Keratinocyte (primary cell): ENCODE measurements at regions not wholly inside any gene's neighbourhood (a gene's known extent, or its start where the extent isn't known, plus 50 kb on each side); places are given as distances from the start of the nearest gene placed in this dataset.

Experiments
- DNase-seq: peaks from one replicate; pipeline ENCODE4 v3.0.0-alpha.2; 2011; ENCODE audit warnings: low read depth, missing footprints, low spot score
- FAIRE-seq: peaks from 2 replicates; lab custom pipeline; 2011; peaks lifted over from hg19 to GRCh38; lab: Jason Lieb, UNC
- H2AFZ ChIP-seq: 2 replicates; pipeline ENCODE4 v1.6.0; 2012; ENCODE audit warnings: low read length, control low read depth, inconsistent platforms; ENCODE audit not compliant: control insufficient read depth
- H3K27ac ChIP-seq: 2 replicates; pipeline ENCODE4 v1.5.1; 2011; ENCODE audit warnings: low read length; ENCODE audit not compliant: control insufficient read depth, insufficient read depth
- H3K27me3 ChIP-seq: 3 replicates; pipeline ENCODE4 v1.6.0; 2011; ENCODE audit warnings: low read length; ENCODE audit not compliant: control insufficient read depth, insufficient read depth; ENCODE audit errors: extremely low read depth
- H3K36me3 ChIP-seq, 2 experiments: 2 replicates in 1 of 2; 3 replicates in 1 of 2; pipeline ENCODE4 v1.5.1; 2011; ENCODE audit warnings: low read length in 2 of 2, mild to moderate bottlenecking in 1 of 2; ENCODE audit not compliant: control insufficient read depth in 2 of 2, insufficient read depth in 2 of 2; ENCODE audit errors: extremely low read depth in 1 of 2
- H3K4me1 ChIP-seq: 3 replicates; pipeline ENCODE4 v1.5.1; 2011; ENCODE audit warnings: low read length; ENCODE audit not compliant: control insufficient read depth, insufficient read depth; ENCODE audit errors: extremely low read depth
- H3K4me2 ChIP-seq: 3 replicates; pipeline ENCODE4 v1.6.0; 2011; ENCODE audit warnings: low read depth, low read length; ENCODE audit not compliant: control insufficient read depth, insufficient read depth; ENCODE audit errors: extremely low read depth
- H3K4me3 ChIP-seq, 3 experiments: fragments of 200-600 bp in 1 of 3; sonication (generic) in 1 of 3; 2 replicates in 2 of 3; 3 replicates in 1 of 3; pipeline ENCODE4 v1.5.1; 2011 to 2016; ENCODE audit warnings: low read length in 3 of 3, mild to moderate bottlenecking in 3 of 3, control low read depth in 2 of 3, inconsistent platforms in 1 of 3, low read depth in 1 of 3, mixed read lengths in 1 of 3, mixed run types in 1 of 3, moderate library complexity in 1 of 3; ENCODE audit not compliant: control insufficient read depth in 2 of 3, insufficient read depth in 2 of 3; ENCODE audit errors: extremely low read depth in 1 of 3
- H3K79me2 ChIP-seq: 2 replicates; pipeline ENCODE4 v1.6.0; 2012; ENCODE audit warnings: low read length; ENCODE audit not compliant: control insufficient read depth, insufficient read depth
- H3K9ac ChIP-seq: 3 replicates; pipeline ENCODE4 v1.6.0; 2011; ENCODE audit warnings: low read length; ENCODE audit not compliant: control insufficient read depth, insufficient read depth; ENCODE audit errors: extremely low read depth
- H3K9me1 ChIP-seq: 3 replicates; pipeline ENCODE4 v1.6.0; 2011; ENCODE audit warnings: low read length; ENCODE audit not compliant: control insufficient read depth, insufficient read depth; ENCODE audit errors: extremely low read depth
- H3K9me3 ChIP-seq: 2 replicates; pipeline ENCODE4 v1.5.1; 2012; ENCODE audit warnings: low read depth, low read length; ENCODE audit not compliant: control insufficient read depth
- H4K20me1 ChIP-seq: 3 replicates; pipeline ENCODE4 v1.6.0; 2011; ENCODE audit warnings: low read length; ENCODE audit not compliant: control insufficient read depth, insufficient read depth; ENCODE audit errors: extremely low read depth
- EZH2 ChIP-seq: IDR thresholded peaks from one replicate; pipeline ENCODE4 v1.6.1; 2012; ENCODE audit warnings: inconsistent platforms, mild to moderate bottlenecking, low read length, moderate library complexity
- dilution Hi-C: fragments of 300-500 bp; cut with MboI; formaldehyde crosslinking; loops from one replicate; pipeline ENCODE4 v1.7.0; 2020; ENCODE audit warnings: low sequenced_read_pairs; ENCODE audit not compliant: extremely low pct_ligation_motif_present
- TF ChIP-seq, protein P1 (sequence below), 3 experiments: IDR thresholded peaks in 1 of 3; conservative IDR thresholded peaks in 1 of 3; optimal IDR thresholded peaks in 1 of 3; 2 replicates in 2 of 3; 3 replicates in 1 of 3; pipeline versions ENCODE3 to v1.5.1; 2011; ENCODE audit warnings: low read length in 3 of 3, mild to moderate bottlenecking in 3 of 3, moderate library complexity in 2 of 3, control low read depth in 1 of 3, inconsistent platforms in 1 of 3; ENCODE audit not compliant: insufficient read depth in 2 of 3; ENCODE audit errors: extremely low read depth in 1 of 3

DNA sequence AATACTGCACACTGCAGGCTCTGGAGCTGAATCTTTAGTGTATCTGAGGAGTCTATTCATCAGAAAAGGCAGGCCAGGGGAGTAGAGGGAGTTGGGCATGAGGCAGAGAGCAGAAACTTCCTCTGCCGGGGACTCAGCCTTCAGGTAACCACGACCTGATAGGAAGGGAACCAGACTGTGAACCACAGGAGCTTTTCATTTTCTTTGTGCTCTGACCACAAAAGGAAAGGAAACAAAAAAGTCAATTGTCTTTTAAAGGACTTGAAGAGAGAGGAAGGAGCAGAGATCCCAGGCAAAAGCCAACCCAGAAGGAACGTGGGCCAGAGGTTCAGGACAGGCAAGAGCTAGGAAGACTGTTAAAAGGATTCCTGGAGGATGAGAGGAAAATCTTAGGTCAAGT, 573.3 kb downstream of the EPHB1 start:
- Histone ChIP-seq H2AFZ (no peak overlapping the region), H3K9ac (no peak overlapping the region), H3K4me2 (no peak overlapping the region), H3K9me1 (no peaks in the 10 kb centered on the region), H3K27ac (no peak overlapping the region), H3K4me1 (no peaks in the 10 kb centered on the region), H3K4me3 (no peak overlapping the region), H3K36me3 (no peaks in the 10 kb centered on the region), H3K79me2 (no peaks in the 10 kb centered on the region), H4K20me1 (no peaks in the 10 kb centered on the region), H3K27me3 (no peaks in the 10 kb centered on the region), H3K9me3 (no peaks in the 10 kb centered on the region)
- FAIRE-seq (no peak), DNase-seq (no peak)
- dilution Hi-C loops: no loop called here
- TF ChIP-seq, protein P1, sequence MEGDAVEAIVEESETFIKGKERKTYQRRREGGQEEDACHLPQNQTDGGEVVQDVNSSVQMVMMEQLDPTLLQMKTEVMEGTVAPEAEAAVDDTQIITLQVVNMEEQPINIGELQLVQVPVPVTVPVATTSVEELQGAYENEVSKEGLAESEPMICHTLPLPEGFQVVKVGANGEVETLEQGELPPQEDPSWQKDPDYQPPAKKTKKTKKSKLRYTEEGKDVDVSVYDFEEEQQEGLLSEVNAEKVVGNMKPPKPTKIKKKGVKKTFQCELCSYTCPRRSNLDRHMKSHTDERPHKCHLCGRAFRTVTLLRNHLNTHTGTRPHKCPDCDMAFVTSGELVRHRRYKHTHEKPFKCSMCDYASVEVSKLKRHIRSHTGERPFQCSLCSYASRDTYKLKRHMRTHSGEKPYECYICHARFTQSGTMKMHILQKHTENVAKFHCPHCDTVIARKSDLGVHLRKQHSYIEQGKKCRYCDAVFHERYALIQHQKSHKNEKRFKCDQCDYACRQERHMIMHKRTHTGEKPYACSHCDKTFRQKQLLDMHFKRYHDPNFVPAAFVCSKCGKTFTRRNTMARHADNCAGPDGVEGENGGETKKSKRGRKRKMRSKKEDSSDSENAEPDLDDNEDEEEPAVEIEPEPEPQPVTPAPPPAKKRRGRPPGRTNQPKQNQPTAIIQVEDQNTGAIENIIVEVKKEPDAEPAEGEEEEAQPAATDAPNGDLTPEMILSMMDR (optimal IDR thresholded peaks at IDR 0.05 in 1 of 3, IDR thresholded peaks at IDR 0.05 in 1 of 3, conservative IDR thresholded peaks at IDR 0.05 in 1 of 3; ENCODE audit: extremely low read depth in 1 of 3, insufficient read depth in 2 of 3, low read length in 3 of 3): no peak
- TF ChIP-seq EZH2: no peak

GRCh38 chr3:135368781-135369180, 573.7 kb downstream of the EPHB1 start:
- Histone ChIP-seq H3K9ac (no peak overlapping the region), H3K4me3 (no peak overlapping the region), H3K27ac (no peak overlapping the region), H3K4me1 (no peaks in the 10 kb centered on the region), H3K9me1 (no peaks in the 10 kb centered on the region), H3K36me3 (no peaks in the 10 kb centered on the region), H3K27me3 (no peaks in the 10 kb centered on the region), H2AFZ (no peak overlapping the region), H3K9me3 (no peaks in the 10 kb centered on the region), H3K79me2 (no peaks in the 10 kb centered on the region), H3K4me2 (no peak overlapping the region), H4K20me1 (no peaks in the 10 kb centered on the region)
- no peak for TF ChIP-seq EZH2
- TF ChIP-seq, protein P1 (optimal IDR thresholded peaks at IDR 0.05 in 1 of 3, IDR thresholded peaks at IDR 0.05 in 1 of 3, conservative IDR thresholded peaks at IDR 0.05 in 1 of 3; ENCODE audit: extremely low read depth in 1 of 3, insufficient read depth in 2 of 3, low read length in 3 of 3): no peak
- dilution Hi-C loops: no loop called here
- no peak for DNase-seq
- FAIRE-seq: no peak
